Neural crest cell (in vitro differentiated cells): ENCODE measurements at regions not wholly inside any gene's neighbourhood (a gene's known extent, or its start where the extent isn't known, plus 50 kb on each side); places are given as distances from the start of the nearest gene placed in this dataset.

Source experiments
- DNase-seq: peaks from one replicate; pipeline ENCODE4 v3.0.0; 2021; ENCODE audit warnings: low read depth, mixed read lengths, low spot score
- H3K27ac Mint-ChIP-seq: one replicate; pipeline ENCODE4 v1.8.0; 2021; ENCODE audit warnings: mild to moderate bottlenecking, mixed read lengths; ENCODE audit not compliant: unreplicated experiment
- H3K27me3 Mint-ChIP-seq: 2 replicates; pipeline ENCODE4 v1.8.0; 2021; ENCODE audit warnings: low read depth, mild to moderate bottlenecking, mixed read lengths
- H3K36me3 Mint-ChIP-seq: 2 replicates; pipeline ENCODE4 v1.8.0; 2021; ENCODE audit warnings: low read depth, mild to moderate bottlenecking, mixed read lengths
- H3K4me1 Mint-ChIP-seq: 2 replicates; pipeline ENCODE4 v1.8.0; 2021; ENCODE audit warnings: mixed read lengths
- H3K4me3 Mint-ChIP-seq: one replicate; pipeline ENCODE4 v1.8.0; 2021; ENCODE audit warnings: mild to moderate bottlenecking, mixed read lengths
- H3K9me3 Mint-ChIP-seq: 2 replicates; pipeline ENCODE4 v1.8.0; 2021; ENCODE audit warnings: mixed read lengths
- CTCF ChIP-seq: fragments of 200-600 bp; sonication (generic); conservative IDR thresholded peaks from 2 replicates; pipeline ENCODE4 v1.5.0; 2021; ENCODE audit warnings: antibody characterized with exemption, mild to moderate bottlenecking

DNA sequence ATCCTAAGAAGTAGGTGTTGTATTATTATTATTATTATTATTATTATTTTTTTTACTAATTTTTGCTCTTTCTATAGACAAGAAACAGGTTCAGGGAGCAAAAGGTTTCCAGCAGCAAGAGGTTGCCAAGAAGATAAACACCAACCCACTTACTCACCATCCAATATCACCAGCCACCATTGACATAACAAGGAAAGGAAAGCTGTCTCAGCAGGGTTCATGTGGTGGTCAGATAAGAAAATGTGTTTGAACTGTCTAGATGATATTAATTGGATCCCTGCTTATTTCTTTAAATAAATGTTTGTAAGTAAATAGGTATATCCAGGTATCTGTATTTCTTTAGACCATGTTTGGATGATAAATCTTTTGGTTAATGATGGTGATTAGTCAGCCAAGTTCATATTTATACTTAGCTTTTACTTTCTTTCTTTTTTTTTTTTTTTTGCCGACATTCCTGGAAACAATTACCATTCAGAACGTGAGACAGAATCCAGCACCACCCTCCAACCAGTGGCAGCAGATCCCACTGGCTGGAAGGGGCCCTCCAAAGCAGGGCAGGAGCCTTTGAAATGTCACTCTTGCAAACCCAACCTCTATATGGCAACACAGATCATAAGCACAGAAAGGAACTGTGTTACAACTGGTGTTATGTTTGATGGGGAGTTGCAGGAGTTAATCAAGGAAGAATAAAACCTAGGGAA is 139.2 kb upstream of the ECI2 start:
- Mint-ChIP-seq H3K4me3 (no peak overlapping the region), H3K9me3 (peaks cover 8% of the 10 kb centered on the region), H3K36me3 (peaks cover 8% of the 10 kb centered on the region), H3K4me1 (no peaks in the 10 kb centered on the region), H3K27ac (no peak overlapping the region), H3K27me3 (no peaks in the 10 kb centered on the region)
- no peak for DNase-seq
- TF ChIP-seq CTCF: no peak

DNA sequence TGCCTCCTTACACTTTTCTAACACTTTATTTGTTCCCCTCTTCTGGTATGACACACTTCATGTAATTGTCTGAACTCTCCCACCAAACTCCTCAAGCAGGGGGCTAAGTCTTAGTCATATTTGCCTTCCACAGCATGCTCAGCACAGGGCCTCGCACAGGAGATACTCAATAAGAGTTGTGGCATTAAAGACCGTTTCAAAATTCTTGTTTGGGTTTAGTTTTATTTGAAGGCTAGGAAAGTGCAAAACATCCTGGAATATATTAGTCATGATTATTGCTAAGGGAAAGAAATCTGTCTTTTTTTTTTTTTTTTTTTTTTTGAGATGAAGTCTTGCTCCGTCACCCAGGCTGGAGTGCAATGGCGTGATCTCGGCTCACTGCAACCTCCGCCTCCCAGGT is 137.6 kb upstream of the ECI2 start:
- DNase-seq: no peak
- Mint-ChIP-seq H3K27me3 (no peaks in the 10 kb centered on the region), H3K27ac (no peak overlapping the region), H3K4me3 (no peak overlapping the region), H3K36me3 (peaks cover under 1% of the 10 kb centered on the region), H3K4me1 (no peaks in the 10 kb centered on the region), H3K9me3 (peaks cover 1% of the 10 kb centered on the region)
- TF ChIP-seq CTCF: no peak

DNA sequence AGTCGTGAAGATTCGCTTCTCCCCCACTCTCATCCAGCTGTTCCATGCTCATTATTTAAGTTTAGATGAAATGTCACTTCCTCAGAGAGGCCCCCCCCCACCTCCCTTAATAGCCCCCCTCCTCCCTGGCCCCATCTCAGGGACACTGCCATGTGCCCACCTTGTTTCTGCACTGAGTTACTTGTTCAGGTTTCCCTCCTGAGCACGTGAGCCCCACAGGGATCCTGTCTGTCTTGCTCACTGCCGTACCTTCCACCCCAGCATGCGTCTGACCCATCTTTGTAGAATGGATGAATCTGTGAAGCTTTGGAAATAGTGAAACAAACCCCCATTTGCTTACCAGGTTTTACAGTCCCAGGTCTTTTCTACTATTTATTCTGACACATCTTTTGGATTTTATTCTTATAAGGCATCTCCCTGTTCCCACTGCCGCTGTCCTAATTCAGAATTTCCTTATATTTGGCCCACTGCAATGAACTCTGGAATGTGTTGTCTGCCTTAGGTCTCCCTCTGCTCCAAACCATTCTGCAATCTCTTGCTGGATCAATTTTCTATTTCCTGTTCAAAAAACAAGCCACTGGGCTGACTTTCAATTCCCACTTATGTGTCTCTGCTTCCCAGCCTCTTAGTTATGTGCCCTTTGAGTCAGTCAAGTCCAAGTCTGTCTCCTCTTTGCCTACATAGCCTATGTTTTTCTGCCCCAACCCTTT is 136.5 kb upstream of the ECI2 start:
- H3K36me3 Mint-ChIP-seq: peaks cover 2% of the 10 kb centered on the region
- H3K27ac Mint-ChIP-seq: no peak overlapping the region
- no peaks in the 10 kb centered on the region for H3K27me3 Mint-ChIP-seq
- peaks cover 4% of the 10 kb centered on the region for H3K9me3 Mint-ChIP-seq
- H3K4me1 Mint-ChIP-seq: no peaks in the 10 kb centered on the region
- no peak for DNase-seq
- no peak overlapping the region for H3K4me3 Mint-ChIP-seq
- no peak for TF ChIP-seq CTCF

GRCh38 chr6:4270776-4271175 is 135.4 kb upstream of the ECI2 start:
- DNase-seq: no peak
- Mint-ChIP-seq H3K9me3 (peaks cover 7% of the 10 kb centered on the region), H3K36me3 (peaks cover 2% of the 10 kb centered on the region), H3K27me3 (no peaks in the 10 kb centered on the region), H3K4me1 (no peaks in the 10 kb centered on the region), H3K27ac (no peak overlapping the region), H3K4me3 (no peak overlapping the region)
- no peak for TF ChIP-seq CTCF

DNA sequence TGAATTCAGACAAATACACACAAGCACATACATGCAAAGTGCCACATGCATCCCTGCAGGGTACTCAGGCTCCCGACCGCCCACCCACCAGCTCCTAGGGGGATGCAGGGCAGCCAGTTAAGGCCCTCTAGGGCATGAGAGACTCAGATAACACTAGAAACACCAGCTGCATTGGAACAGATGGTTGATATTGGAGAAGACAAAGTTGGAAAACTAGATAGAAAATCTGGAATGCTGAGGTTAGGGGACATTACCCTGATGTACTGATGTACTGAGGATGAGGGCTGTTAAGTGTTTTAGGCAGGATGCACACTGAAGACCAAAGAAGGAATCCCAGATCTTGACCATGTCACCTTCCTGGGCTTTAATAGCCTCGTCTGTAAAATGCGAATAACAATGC is 134.6 kb upstream of the ECI2 start:
- no peak overlapping the region for H3K27ac Mint-ChIP-seq
- no peak overlapping the region for H3K4me3 Mint-ChIP-seq
- H3K27me3 Mint-ChIP-seq: no peaks in the 10 kb centered on the region
- DNase-seq: no peak
- no peaks in the 10 kb centered on the region for H3K4me1 Mint-ChIP-seq
- peaks cover 7% of the 10 kb centered on the region for H3K9me3 Mint-ChIP-seq
- TF ChIP-seq CTCF: no peak
- H3K36me3 Mint-ChIP-seq: peaks cover 2% of the 10 kb centered on the region
